GM23338 (cell line): ENCODE measurements at regions not wholly inside any gene's neighbourhood (a gene's known extent, or its start where the extent isn't known, plus 50 kb on each side); places are given as distances from the start of the nearest gene placed in this dataset.

ENCODE experiments used
- ATAC-seq: fragments of 200-7000 bp; cut with Tn5 transposase; 3 replicates; pipeline ENCODE4 v1.9.1; 2020
- DNase-seq: peaks from one replicate; pipeline ENCODE4 v3.0.0-alpha.2; 2015; ENCODE audit warnings: low spot score
- H2AFZ ChIP-seq: fragments of 200-600 bp; sonication (generic); 2 replicates; pipeline ENCODE4 v1.8.0; 2016; ENCODE audit warnings: antibody characterized with exemption, mild to moderate bottlenecking, moderate library complexity
- H3F3A ChIP-seq: fragments of 200-600 bp; sonication (generic); replicated peaks from 2 replicates; pipeline ENCODE4 v1.8.0; 2017; ENCODE audit warnings: antibody characterized with exemption, mixed run types, low read depth
- H3K27ac ChIP-seq: fragments of 200-600 bp; sonication (generic); 2 replicates; pipeline ENCODE4 v1.6.1; 2016; ENCODE audit warnings: low read depth
- H3K27me3 ChIP-seq: fragments of 200-600 bp; sonication (generic); 2 replicates; pipeline ENCODE4 v1.8.0; 2016; ENCODE audit warnings: mild to moderate bottlenecking, mixed run types, moderate library complexity; ENCODE audit not compliant: insufficient read depth
- H3K36me3 ChIP-seq: fragments of 200-600 bp; sonication (generic); 2 replicates; pipeline ENCODE4 v1.8.0; 2016; ENCODE audit warnings: mild to moderate bottlenecking; ENCODE audit not compliant: insufficient read depth
- H3K4me1 ChIP-seq: fragments of 200-600 bp; sonication (generic); 2 replicates; pipeline ENCODE4 v1.8.0; 2016; ENCODE audit warnings: mild to moderate bottlenecking, moderate library complexity; ENCODE audit not compliant: insufficient read depth
- H3K4me2 ChIP-seq: fragments of 200-600 bp; sonication (generic); 2 replicates; pipeline ENCODE4 v1.7.1; 2017; ENCODE audit warnings: mixed run types
- H3K4me3 ChIP-seq: fragments of 200-600 bp; sonication (generic); 2 replicates; pipeline ENCODE4 v1.6.1; 2016; ENCODE audit warnings: mixed run types
- H3K79me2 ChIP-seq: fragments of 200-600 bp; sonication (generic); replicated peaks from 2 replicates; pipeline ENCODE4 v1.8.0; 2017; ENCODE audit warnings: mild to moderate bottlenecking; ENCODE audit not compliant: insufficient read depth
- H3K9me2 ChIP-seq: fragments of 200-600 bp; sonication (generic); 2 replicates; pipeline ENCODE4 v1.8.0; 2017; ENCODE audit not compliant: insufficient read depth
- H4K20me1 ChIP-seq: fragments of 200-600 bp; sonication (generic); replicated peaks from 2 replicates; pipeline ENCODE4 v1.8.0; 2017; ENCODE audit warnings: mild to moderate bottlenecking; ENCODE audit not compliant: insufficient read depth
- H3K27ac Mint-ChIP-seq: 2 replicates; pipeline ENCODE4 v1.8.0; 2020; ENCODE audit warnings: inconsistent platforms, mild to moderate bottlenecking, moderate library complexity, mixed read lengths
- H3K27me3 Mint-ChIP-seq: 3 replicates; pipeline ENCODE4 v1.8.0; 2022; ENCODE audit warnings: low read depth, mild to moderate bottlenecking, moderate library complexity, mixed read lengths, inconsistent platforms; ENCODE audit not compliant: insufficient read depth, poor library complexity
- H3K36me3 Mint-ChIP-seq: 3 replicates; pipeline ENCODE4 v1.8.0; 2021; ENCODE audit warnings: low read depth, mild to moderate bottlenecking, inconsistent platforms, moderate library complexity, mixed read lengths
- H3K4me1 Mint-ChIP-seq: 3 replicates; pipeline ENCODE4 v1.8.0; 2020; ENCODE audit warnings: mild to moderate bottlenecking, inconsistent platforms, mixed read lengths
- H3K4me3 Mint-ChIP-seq: 3 replicates; pipeline ENCODE4 v1.8.0; 2021; ENCODE audit warnings: moderate library complexity, mild to moderate bottlenecking, inconsistent platforms, mixed read lengths
- H3K9me3 Mint-ChIP-seq: 3 replicates; pipeline ENCODE4 v1.8.0; 2020; ENCODE audit warnings: moderate library complexity, mild to moderate bottlenecking, inconsistent platforms, mixed read lengths
- CREB1 ChIP-seq: fragments of 250-450 bp; sonication (Bioruptor Pico); IDR thresholded peaks from 2 replicates; pipeline ENCODE4 v1.5.0; 2020; ENCODE audit warnings: low read depth, mild to moderate bottlenecking, moderate library complexity
- EZH2phosphoT487 ChIP-seq: fragments of 200-600 bp; sonication (generic); IDR thresholded peaks from one replicate; pipeline ENCODE4 v1.8.1; 2018; ENCODE audit warnings: antibody characterized with exemption; ENCODE audit not compliant: unreplicated experiment
- POLR2AphosphoS5 ChIP-seq: IDR thresholded peaks from 2 replicates; pipeline ENCODE4 v1.6.1; 2016; ENCODE audit warnings: antibody characterized with exemption, low read depth
- STAT1 ChIP-seq: IDR thresholded peaks from one replicate; pipeline ENCODE4 v1.6.1; 2016; ENCODE audit warnings: antibody characterized with exemption; ENCODE audit not compliant: unreplicated experiment
- TF ChIP-seq, protein P1 (sequence below): IDR thresholded peaks from one replicate; pipeline ENCODE4 v1.6.1; 2018; ENCODE audit warnings: antibody characterized with exemption; ENCODE audit not compliant: unreplicated experiment
- TF ChIP-seq, protein P2 (sequence below), 2 experiments: fragments of 200-600 bp in 1 of 2; sonication (generic) in 1 of 2; conservative IDR thresholded peaks; 2 replicates each; pipeline versions ENCODE4 v1.5.1 to v1.6.1; 2016 to 2017; ENCODE audit warnings: antibody characterized with exemption in 2 of 2, low read depth in 2 of 2, mild to moderate bottlenecking in 2 of 2, moderate library complexity in 1 of 2
- TF ChIP-seq, protein P3 (sequence below): fragments of 250-450 bp; sonication (Bioruptor Pico); IDR thresholded peaks from 2 replicates; pipeline ENCODE4 v1.5.0; 2020; ENCODE audit warnings: mild to moderate bottlenecking, moderate library complexity
- TF ChIP-seq, protein P4 (sequence below): IDR thresholded peaks from 2 replicates; pipeline ENCODE4 v1.6.1; 2016; ENCODE audit warnings: antibody characterized with exemption

DNA sequence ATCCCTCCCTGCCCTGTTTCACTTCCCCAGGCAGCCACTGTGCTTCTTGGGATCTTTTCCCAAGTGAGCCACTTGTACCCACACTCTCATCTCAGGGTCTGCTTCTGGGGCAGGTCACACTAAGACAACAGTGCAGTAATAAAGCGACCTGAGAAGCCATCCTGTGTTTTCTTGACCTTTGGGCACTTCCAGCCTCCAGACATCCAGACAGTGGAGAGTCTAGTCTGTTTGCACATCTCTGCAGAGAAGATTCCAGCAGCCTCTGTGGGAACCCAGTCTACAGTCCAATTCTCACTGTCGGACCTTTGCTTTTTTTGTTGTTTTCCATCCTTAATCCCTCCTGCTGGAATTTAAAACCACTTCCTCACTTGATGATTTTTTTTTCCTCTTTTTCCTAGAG is 50.3 kb upstream of the ATP6AP2 start:
- TF ChIP-seq, protein P1, sequence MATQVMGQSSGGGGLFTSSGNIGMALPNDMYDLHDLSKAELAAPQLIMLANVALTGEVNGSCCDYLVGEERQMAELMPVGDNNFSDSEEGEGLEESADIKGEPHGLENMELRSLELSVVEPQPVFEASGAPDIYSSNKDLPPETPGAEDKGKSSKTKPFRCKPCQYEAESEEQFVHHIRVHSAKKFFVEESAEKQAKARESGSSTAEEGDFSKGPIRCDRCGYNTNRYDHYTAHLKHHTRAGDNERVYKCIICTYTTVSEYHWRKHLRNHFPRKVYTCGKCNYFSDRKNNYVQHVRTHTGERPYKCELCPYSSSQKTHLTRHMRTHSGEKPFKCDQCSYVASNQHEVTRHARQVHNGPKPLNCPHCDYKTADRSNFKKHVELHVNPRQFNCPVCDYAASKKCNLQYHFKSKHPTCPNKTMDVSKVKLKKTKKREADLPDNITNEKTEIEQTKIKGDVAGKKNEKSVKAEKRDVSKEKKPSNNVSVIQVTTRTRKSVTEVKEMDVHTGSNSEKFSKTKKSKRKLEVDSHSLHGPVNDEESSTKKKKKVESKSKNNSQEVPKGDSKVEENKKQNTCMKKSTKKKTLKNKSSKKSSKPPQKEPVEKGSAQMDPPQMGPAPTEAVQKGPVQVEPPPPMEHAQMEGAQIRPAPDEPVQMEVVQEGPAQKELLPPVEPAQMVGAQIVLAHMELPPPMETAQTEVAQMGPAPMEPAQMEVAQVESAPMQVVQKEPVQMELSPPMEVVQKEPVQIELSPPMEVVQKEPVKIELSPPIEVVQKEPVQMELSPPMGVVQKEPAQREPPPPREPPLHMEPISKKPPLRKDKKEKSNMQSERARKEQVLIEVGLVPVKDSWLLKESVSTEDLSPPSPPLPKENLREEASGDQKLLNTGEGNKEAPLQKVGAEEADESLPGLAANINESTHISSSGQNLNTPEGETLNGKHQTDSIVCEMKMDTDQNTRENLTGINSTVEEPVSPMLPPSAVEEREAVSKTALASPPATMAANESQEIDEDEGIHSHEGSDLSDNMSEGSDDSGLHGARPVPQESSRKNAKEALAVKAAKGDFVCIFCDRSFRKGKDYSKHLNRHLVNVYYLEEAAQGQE, result no peak
- TF ChIP-seq, protein P2, sequence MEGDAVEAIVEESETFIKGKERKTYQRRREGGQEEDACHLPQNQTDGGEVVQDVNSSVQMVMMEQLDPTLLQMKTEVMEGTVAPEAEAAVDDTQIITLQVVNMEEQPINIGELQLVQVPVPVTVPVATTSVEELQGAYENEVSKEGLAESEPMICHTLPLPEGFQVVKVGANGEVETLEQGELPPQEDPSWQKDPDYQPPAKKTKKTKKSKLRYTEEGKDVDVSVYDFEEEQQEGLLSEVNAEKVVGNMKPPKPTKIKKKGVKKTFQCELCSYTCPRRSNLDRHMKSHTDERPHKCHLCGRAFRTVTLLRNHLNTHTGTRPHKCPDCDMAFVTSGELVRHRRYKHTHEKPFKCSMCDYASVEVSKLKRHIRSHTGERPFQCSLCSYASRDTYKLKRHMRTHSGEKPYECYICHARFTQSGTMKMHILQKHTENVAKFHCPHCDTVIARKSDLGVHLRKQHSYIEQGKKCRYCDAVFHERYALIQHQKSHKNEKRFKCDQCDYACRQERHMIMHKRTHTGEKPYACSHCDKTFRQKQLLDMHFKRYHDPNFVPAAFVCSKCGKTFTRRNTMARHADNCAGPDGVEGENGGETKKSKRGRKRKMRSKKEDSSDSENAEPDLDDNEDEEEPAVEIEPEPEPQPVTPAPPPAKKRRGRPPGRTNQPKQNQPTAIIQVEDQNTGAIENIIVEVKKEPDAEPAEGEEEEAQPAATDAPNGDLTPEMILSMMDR (conservative IDR thresholded peaks at IDR 0.05; ENCODE audit: low read depth in 2 of 2), result no peak
- no peak for TF ChIP-seq POLR2AphosphoS5
- TF ChIP-seq EZH2phosphoT487, result no peak
- TF ChIP-seq, protein P3, sequence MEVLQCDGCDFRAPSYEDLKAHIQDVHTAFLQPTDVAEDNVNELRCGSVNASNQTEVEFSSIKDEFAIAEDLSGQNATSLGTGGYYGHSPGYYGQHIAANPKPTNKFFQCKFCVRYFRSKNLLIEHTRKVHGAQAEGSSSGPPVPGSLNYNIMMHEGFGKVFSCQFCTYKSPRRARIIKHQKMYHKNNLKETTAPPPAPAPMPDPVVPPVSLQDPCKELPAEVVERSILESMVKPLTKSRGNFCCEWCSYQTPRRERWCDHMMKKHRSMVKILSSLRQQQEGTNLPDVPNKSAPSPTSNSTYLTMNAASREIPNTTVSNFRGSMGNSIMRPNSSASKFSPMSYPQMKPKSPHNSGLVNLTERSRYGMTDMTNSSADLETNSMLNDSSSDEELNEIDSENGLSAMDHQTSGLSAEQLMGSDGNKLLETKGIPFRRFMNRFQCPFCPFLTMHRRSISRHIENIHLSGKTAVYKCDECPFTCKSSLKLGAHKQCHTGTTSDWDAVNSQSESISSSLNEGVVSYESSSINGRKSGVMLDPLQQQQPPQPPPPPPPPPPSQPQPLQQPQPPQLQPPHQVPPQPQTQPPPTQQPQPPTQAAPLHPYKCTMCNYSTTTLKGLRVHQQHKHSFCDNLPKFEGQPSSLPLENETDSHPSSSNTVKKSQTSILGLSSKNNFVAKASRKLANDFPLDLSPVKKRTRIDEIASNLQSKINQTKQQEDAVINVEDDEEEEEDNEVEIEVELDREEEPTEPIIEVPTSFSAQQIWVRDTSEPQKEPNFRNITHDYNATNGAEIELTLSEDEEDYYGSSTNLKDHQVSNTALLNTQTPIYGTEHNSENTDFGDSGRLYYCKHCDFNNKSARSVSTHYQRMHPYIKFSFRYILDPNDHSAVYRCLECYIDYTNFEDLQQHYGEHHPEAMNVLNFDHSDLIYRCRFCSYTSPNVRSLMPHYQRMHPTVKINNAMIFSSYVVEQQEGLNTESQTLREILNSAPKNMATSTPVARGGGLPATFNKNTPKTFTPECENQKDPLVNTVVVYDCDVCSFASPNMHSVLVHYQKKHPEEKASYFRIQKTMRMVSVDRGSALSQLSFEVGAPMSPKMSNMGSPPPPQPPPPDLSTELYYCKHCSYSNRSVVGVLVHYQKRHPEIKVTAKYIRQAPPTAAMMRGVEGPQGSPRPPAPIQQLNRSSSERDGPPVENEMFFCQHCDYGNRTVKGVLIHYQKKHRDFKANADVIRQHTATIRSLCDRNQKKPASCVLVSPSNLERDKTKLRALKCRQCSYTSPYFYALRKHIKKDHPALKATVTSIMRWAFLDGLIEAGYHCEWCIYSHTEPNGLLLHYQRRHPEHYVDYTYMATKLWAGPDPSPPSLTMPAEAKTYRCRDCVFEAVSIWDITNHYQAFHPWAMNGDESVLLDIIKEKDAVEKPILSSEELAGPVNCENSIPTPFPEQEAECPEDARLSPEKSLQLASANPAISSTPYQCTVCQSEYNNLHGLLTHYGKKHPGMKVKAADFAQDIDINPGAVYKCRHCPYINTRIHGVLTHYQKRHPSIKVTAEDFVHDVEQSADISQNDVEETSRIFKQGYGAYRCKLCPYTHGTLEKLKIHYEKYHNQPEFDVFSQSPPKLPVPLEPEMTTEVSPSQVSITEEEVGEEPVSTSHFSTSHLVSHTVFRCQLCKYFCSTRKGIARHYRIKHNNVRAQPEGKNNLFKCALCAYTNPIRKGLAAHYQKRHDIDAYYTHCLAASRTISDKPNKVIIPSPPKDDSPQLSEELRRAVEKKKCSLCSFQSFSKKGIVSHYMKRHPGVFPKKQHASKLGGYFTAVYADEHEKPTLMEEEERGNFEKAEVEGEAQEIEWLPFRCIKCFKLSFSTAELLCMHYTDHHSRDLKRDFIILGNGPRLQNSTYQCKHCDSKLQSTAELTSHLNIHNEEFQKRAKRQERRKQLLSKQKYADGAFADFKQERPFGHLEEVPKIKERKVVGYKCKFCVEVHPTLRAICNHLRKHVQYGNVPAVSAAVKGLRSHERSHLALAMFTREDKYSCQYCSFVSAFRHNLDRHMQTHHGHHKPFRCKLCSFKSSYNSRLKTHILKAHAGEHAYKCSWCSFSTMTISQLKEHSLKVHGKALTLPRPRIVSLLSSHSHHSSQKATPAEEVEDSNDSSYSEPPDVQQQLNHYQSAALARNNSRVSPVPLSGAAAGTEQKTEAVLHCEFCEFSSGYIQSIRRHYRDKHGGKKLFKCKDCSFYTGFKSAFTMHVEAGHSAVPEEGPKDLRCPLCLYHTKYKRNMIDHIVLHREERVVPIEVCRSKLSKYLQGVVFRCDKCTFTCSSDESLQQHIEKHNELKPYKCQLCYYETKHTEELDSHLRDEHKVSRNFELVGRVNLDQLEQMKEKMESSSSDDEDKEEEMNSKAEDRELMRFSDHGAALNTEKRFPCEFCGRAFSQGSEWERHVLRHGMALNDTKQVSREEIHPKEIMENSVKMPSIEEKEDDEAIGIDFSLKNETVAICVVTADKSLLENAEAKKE (CRISPR knock-in tag), result no peak
- TF ChIP-seq, protein P4, sequence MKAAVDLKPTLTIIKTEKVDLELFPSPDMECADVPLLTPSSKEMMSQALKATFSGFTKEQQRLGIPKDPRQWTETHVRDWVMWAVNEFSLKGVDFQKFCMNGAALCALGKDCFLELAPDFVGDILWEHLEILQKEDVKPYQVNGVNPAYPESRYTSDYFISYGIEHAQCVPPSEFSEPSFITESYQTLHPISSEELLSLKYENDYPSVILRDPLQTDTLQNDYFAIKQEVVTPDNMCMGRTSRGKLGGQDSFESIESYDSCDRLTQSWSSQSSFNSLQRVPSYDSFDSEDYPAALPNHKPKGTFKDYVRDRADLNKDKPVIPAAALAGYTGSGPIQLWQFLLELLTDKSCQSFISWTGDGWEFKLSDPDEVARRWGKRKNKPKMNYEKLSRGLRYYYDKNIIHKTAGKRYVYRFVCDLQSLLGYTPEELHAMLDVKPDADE, result no peak
- TF ChIP-seq STAT1, result no peak
- TF ChIP-seq CREB1 (CRISPR knock-in tag), result no peak
- Mint-ChIP-seq H3K9me3 (no peaks in the 10 kb centered on the region), H3K4me3 (no peak overlapping the region), H3K27ac (no peak overlapping the region), H3K27me3 (peaks cover 4% of the 10 kb centered on the region), H3K4me1 (peaks cover 5% of the 10 kb centered on the region; the same call in 1 of the 3 replicates), H3K36me3 (no peaks in the 10 kb centered on the region)
- no peaks in the 10 kb centered on the region for H4K20me1 ChIP-seq
- H3K4me1 ChIP-seq, result no peaks in the 10 kb centered on the region
- no peak overlapping the region for H3K4me3 ChIP-seq
- no peaks in the 10 kb centered on the region for H3K36me3 ChIP-seq
- ATAC-seq (no peak), DNase-seq (no peak)
- H3K4me2 ChIP-seq, result no peak overlapping the region
- H3K79me2 ChIP-seq, result no peaks in the 10 kb centered on the region
- H3F3A ChIP-seq, result no peaks in the 10 kb centered on the region
- H3K27ac ChIP-seq, result no peak overlapping the region
- H2AFZ ChIP-seq, result no peak overlapping the region
- H3K27me3 ChIP-seq, result no peaks in the 10 kb centered on the region
- no peaks in the 10 kb centered on the region for H3K9me2 ChIP-seq
